ENCODE measurements at regions not wholly inside any gene's neighbourhood (a gene's known extent, or its start where the extent isn't known, plus 50 kb on each side); places are given as distances from the start of the nearest gene placed in this dataset.

DNA sequence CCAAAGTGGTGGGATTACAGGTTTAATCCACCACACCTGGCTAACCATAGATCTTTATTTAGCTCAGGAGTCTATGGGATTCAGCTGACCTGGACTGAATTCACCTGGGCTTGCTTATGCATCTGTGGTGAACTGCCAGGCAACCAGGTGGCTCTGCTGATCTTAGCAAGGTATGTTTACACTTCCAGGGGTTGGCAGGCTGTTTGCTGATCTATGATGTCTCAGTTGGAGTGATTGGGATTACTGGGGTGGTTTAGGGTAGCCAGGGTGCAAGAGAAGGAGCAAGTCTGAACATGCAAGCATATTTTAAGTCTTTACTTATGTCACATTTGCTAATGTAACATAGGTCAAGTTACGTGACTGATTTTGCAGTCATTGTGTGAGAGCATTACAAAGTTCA lies 63.6 kb upstream of the JAK2 start:
- TF ChIP-seq CTCF (IDR thresholded peaks at IDR 0.05; ENCODE audit: insufficient read depth, low read length, poor library complexity, severe bottlenecking): no peak
- no peaks in the 10 kb centered on the region for H3K36me3 ChIP-seq (ENCODE audit: control insufficient read depth, insufficient read depth, low read length)
- DNase-seq (ENCODE audit: extremely low read depth, insufficient read length): no peak
- H3K27me3 ChIP-seq (replicated peaks; ENCODE audit: control insufficient read depth, insufficient read depth, low read length): no peaks in the 10 kb centered on the region
- H3K4me3 ChIP-seq (replicated peaks; ENCODE audit: low read depth, low read length): no peak overlapping the region

DNA sequence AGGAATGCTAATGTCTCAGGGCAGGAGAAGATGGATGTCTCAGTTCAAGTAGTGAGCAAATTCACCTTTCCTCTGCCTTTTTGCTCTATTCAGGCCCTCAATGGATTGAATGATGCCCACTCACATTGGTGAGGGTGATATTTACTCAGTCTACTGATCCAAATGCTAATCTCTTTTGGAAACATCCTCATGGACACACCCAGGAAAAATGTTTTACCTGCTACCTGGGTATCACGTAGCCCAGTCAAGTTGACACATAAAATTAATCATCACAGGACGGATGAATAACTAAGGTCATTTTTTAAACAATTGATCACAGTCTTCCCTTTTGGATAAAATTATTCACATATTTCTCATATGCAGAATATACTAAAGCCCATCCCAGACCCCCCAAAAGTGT lies 63.0 kb upstream of the JAK2 start:
- TF ChIP-seq CTCF (IDR thresholded peaks at IDR 0.05; ENCODE audit: insufficient read depth, low read length, poor library complexity, severe bottlenecking): no peak
- no peak overlapping the region for H3K4me3 ChIP-seq (replicated peaks; ENCODE audit: low read depth, low read length)

DNA sequence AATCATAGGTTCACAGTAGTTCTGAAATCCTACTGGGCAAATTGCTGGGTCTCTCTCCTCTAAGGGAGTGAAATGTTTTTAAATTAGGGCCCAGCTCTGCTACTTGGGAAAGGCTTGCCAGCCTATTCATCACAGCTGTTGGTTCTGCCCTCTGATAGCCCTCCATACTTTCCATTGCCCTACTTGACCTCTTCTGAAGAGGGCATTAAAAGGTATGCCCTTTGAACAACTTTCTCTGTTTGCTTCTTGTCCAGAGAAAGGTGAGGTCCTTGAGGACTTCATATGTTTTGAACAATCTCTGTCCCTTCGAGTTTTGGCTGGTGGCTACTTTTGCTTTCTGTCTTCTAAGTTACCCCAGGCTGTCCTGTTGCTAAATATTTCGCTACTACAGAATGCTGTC lies 62.3 kb upstream of the JAK2 start:
- H3K36me3 ChIP-seq (ENCODE audit: control insufficient read depth, insufficient read depth, low read length): no peaks in the 10 kb centered on the region
- no peak for TF ChIP-seq CTCF (IDR thresholded peaks at IDR 0.05; ENCODE audit: insufficient read depth, low read length, poor library complexity, severe bottlenecking)
- DNase-seq (ENCODE audit: extremely low read depth, insufficient read length): no peak
- no peaks in the 10 kb centered on the region for H3K27me3 ChIP-seq (replicated peaks; ENCODE audit: control insufficient read depth, insufficient read depth, low read length)
- no peak overlapping the region for H3K4me3 ChIP-seq (replicated peaks; ENCODE audit: low read depth, low read length)

More for the DNA sequence above, 63.0 kb upstream of the JAK2 start:
- no peaks in the 10 kb centered on the region for H3K36me3 ChIP-seq (ENCODE audit: control insufficient read depth, insufficient read depth, low read length)
- no peaks in the 10 kb centered on the region for H3K27me3 ChIP-seq (replicated peaks; ENCODE audit: control insufficient read depth, insufficient read depth, low read length)
- DNase-seq (ENCODE audit: extremely low read depth, insufficient read length): no peak

GRCh38 chr9:4923141-4923540 lies 61.9 kb upstream of the JAK2 start:
- no peak for TF ChIP-seq CTCF (IDR thresholded peaks at IDR 0.05; ENCODE audit: insufficient read depth, low read length, poor library complexity, severe bottlenecking)
- Histone ChIP-seq H3K4me3 (replicated peaks; ENCODE audit: low read depth, low read length) (no peak overlapping the region), H3K27me3 (replicated peaks; ENCODE audit: control insufficient read depth, insufficient read depth, low read length) (no peaks in the 10 kb centered on the region), H3K36me3 (ENCODE audit: control insufficient read depth, insufficient read depth, low read length) (no peaks in the 10 kb centered on the region)
- DNase-seq (ENCODE audit: extremely low read depth, insufficient read length): no peak

GRCh38 chr9:4923580-4924544 lies 61.2 kb upstream of the JAK2 start:
- Histone ChIP-seq H3K4me3 (replicated peaks; ENCODE audit: low read depth, low read length) (no peak overlapping the region), H3K36me3 (ENCODE audit: control insufficient read depth, insufficient read depth, low read length) (no peaks in the 10 kb centered on the region), H3K27me3 (replicated peaks; ENCODE audit: control insufficient read depth, insufficient read depth, low read length) (no peaks in the 10 kb centered on the region)
- peak; percentile 62 for TF ChIP-seq CTCF (IDR thresholded peaks at IDR 0.05; ENCODE audit: insufficient read depth, low read length, poor library complexity, severe bottlenecking)
- no peak for DNase-seq (ENCODE audit: extremely low read depth, insufficient read length)
